GM18858 (cell line): ENCODE measurements at regions not wholly inside any gene's neighbourhood (a gene's known extent, or its start where the extent isn't known, plus 50 kb on each side); places are given as distances from the start of the nearest gene placed in this dataset.

Experiments
- ATAC-seq: cut with Tn5 transposase; IDR thresholded peaks from one replicate; pipeline ENCODE4 v1.9.1; 2021; ENCODE audit not compliant: unreplicated experiment

DNA sequence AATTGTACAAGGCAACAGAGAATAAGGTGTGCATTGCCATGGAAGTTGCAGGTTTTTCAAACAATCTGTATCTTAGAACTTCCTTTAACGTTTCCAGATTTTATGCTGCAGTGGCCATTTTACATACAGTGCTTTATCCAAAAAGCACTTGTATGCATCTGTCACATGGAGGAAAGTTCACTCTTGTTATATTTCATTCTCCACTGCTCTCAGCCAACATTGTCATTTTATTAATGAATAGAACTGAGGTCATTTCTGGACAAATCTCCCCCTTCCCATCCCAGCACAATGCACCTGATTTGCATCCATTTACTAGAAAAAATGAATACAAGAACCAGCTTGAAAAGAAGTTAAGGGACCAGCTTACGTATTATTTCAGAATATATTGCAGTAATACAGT, 342.0 kb downstream of the USP25 start:
- no peak for ATAC-seq

DNA sequence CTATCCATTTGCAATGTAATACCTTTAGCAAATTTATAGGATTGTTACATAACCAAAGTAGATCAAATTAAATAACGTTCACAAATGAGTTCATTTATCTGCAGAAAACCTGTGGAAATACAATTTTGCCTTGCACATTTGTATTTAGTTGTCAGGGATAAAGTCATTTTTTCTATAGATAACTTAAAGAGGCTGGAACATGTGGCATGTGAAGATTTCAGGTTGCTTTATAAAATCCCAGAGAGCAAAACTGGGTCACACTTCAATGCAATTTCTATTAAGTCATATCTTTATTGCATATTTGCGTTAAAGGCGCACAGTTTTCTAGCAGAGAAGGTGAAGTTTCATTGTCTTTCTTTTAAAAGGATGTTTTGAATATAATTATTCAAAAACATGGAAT, 342.4 kb downstream of the USP25 start:
- ATAC-seq, result no peak

DNA sequence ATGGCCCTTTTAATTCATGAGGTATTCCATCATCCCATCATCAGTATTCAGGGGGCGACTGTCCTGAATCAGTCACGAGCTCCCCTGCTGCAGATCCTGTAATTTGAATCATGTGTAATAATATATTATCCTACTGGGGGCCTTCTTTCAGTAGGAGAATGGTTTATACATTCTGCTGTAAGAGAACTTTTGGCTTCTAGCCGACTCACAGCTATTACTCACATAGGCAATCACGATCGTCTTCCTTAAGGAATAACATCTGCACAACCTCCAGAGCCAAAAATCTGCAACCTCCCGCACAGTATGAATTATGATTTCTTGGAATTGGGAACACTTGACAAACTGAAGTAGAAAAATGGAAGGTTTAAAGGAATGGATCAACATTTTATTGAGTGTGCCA, 343.0 kb downstream of the USP25 start:
- no peak for ATAC-seq

DNA sequence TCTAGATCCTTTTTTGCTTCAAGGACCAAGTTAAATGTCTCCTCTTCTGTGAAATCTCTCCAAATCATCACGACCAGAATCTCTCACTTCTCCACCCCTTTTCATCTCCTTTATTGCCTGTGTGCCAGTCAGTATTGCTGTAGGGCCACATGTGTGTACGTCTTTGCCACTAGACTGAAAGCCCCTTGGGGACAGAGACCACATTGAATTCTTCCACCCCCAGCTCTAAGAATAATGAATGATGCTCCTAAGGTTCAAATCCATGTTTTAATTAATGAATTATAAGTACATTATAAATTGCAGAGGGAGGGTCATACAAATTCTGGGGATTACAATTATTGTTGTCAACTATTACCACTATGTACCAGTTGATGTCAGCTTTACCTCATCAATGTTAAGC, 343.8 kb downstream of the USP25 start:
- ATAC-seq, result no peak

DNA sequence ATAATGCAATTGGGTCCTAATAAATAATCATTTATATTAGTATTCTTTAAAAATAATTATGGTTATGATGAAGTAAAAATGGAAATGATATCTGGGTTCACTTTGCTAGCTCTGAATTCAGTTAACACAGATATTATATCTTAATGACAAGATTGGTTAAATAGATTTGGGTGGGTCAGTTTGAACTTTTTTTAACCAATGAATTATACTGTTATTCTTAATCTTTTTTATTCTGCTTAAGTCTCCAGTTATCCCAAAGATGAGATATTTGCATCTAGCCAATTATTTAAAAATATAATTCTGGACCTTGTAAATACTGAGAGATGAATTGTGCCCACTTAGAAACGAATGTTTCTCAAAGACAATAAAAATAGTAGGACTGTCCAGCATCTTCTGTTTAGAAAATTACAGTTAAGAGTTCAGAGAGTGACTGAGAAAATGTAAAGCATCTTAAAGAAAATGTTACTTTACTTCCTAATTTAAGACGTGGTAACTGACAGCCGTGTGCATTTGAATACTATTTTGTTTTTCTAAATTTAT, 345.2 kb downstream of the USP25 start:
- no peak for ATAC-seq

DNA sequence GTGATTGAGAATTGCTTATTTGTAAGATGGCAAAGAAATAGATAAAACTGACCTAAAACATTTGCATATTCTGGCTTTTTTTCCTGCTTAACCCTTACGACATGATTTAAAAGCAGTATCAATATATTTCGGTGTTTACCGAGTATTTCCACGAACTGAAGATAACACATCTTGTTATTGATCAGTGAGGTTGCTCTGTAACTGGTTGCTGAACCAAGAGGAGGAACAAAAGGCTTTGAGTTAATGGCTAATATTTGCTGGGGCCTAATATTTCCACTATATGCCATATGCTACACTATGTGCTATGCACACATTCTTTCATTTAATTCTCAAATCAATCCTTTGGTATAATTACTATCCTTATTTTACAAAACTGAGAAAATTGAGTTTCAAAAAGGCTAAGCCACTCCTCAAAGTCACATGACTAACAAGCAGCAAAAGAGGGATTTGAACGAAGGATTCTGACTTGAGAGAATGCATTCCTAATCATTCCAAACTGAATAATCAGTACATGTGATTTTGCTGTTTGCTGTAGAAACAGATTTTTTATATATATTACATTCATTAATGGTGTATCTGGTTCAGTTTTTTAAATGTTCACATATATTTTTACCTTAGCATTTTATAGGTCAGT, 346.0 kb downstream of the USP25 start:
- no peak for ATAC-seq

DNA sequence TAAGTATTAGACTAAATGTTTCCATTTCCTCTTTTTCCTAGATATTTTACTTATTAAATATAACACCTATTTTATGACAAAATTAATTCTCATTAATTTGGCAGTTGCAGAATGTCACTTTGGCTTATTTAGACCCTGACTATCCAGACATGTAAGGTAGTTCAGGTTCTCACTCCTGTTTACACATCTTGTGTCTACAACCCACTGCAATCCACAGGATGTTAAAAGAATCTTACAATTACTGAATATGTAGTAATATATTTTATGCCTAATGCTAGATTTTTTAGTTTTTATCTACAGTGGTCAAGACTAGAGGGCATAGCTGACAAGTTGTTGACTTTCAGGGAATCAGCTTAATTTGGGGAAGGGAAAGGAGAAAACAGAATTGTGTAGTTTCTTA, 346.7 kb downstream of the USP25 start:
- no peak for ATAC-seq

DNA sequence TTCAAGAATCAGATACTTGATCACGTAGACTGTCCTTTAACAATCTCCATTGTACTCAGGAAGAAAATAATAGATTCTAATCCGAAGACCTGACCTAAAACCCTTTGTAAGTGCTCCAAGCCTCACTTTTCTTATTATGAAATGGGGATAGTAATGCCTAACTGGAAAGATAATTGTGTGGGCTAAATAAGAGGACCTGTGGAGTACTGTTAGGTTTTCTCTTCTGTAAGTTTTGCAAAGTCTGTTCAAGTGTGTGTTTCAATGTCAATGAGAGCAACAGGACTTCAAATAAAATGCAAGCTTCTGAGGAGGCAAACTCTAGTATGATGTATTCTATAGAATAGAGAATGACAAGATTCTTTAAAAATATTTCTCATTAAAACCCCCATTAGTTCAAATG, 348.6 kb downstream of the USP25 start:
- ATAC-seq, result no peak

DNA sequence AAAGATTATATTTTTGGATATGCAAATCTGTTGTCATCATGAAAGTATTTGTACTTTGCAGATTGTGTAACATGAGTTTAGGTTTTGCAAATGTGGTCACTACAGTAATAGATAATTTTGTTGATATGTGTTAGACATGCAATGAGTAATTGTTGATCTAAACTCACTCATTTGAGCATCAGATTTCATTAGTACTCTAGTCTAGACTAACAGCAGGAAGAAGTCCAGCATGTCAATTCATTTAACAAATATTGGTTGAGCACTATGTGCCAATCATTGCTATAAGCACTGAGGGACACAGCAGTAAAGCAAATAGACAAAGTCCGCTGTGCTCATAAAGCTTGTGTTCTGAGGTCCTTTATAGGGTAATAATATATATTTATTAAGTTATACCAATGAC, 350.0 kb downstream of the USP25 start:
- ATAC-seq, result no peak

DNA sequence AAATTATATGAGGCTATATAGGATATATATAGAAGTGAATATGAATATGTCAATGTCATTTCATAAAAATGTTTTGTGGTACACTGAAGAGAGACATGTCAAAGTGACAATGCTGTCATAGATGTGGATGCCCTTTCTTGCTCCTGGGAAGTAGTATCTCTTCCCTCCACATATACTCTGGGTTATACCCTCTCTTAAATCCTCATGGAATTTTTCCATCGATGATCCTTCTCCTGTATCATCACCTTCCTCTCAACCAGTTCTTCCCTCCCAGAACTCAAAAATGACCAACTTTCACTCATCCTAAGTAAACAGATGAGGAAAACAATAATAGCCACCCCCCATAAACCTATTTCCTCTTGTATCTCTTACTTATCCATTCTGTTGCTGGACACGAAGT, 351.5 kb downstream of the USP25 start:
- ATAC-seq, result no peak

DNA sequence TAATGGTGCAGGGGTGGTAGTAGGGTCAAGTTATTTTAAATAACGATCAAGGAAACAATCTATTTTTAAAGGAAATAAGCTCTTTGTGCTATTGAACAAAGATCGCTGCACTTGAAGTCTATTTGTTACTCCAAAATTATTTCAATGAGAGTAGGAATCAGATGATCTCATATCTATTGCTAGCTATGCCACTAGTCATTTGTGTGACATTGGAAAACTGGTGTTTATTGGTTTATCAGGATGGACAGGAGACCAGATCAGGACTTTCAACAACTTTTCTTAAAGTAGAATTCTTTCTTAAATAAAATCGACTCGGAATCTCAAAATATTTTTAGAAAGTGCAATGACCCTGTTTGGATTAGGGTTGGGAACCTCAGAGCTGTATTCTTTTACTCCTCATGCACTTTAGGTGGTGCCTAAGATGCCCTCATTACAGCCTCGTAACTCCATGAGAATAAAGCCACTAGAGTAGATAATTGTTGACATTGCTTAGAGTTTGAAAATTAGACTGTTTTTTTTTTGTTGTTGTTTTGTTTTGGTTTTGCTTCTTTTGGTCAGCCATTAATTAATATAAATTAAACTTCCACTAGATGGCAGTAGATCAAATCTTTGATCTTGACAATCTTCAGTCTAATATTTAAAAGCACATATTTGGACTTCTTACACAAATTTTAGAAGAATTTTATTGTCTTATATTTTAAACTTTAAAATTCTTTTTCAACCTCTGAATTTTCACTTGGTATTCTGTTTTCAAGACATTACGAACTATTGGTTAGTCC, 352.4 kb downstream of the USP25 start:
- ATAC-seq, result peak; percentile 62

DNA sequence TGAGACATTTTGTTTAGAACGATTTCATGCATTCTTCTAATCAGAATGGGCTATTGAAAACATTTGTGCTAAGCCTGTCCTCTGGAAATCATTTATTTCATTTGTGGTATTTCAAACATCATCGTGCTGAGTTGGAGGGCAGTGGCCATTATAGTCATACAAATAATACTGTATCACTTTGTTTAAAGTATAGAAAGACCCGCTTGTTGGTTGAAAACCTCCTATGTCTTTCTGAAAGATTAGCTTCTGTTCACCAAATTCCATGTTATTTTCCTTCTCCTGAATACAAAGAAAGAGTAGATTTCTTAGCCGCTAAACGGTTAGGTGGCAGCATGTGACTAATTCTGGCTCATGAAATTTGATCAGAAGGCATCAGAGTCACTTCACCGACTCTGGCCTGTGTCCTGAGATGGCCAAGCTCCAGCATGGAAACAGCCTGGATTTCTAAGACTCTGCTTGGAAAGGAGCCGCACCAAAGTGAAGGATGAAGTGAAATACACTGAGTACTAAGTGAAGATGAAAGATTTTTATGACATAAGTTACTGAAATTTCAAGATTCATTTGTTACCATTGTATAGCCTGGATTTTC, 355.1 kb downstream of the USP25 start:
- ATAC-seq, result no peak

DNA sequence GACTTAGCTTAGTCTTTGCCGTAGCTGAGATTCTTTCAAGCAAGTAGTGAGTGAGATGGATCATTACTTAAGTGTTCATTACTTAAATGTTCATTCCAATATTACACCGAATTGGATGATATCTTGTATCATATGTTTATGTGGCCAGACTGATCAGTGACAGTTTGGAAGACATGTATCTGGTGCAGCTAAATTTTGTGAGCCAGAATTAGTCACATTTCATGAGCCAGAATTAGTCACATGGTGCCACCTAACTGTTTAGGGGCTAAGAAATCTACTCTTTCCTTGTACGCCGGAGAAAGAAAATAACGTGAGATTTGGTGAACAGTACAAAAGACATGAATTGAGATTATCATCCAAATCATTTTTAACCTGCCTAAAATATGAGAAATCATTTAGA, 355.6 kb downstream of the USP25 start:
- ATAC-seq, result no peak

DNA sequence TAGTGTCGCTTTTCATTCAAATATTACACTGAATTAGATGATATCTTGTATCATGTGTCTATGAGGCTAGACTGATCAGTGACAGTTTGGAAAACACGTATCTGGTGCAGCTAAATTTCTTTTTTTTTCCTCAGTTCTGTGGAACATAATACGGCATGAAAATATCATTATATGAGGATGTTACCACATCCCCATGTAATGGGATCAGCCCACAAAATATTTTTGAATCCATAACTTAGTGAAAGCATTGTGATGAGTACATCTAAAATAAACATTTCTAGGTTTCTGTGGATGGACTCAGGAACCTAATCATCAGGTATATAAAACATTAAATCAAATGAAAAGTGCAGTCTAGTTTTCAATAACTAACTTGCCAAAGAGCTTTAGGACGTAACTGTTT, 356.3 kb downstream of the USP25 start:
- no peak for ATAC-seq

DNA sequence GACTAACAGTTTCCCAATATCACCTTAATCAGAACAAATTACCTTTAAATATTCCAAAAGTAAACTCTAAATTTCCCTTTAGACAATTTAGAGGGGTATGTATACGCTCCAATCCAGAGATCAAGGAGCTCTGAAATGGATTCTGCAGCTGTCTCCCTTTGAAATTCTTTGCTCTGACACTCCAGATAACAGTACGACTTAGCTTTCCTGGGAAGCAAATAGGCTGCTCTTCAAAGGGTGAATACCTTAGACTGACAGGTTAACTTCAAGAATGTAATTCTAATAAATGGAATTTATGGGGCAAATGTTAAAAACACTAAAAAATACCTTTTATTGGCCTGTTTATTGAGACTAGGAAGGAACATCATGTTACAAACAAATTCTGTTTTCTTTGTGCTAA, 357.2 kb downstream of the USP25 start:
- ATAC-seq, result no peak

DNA sequence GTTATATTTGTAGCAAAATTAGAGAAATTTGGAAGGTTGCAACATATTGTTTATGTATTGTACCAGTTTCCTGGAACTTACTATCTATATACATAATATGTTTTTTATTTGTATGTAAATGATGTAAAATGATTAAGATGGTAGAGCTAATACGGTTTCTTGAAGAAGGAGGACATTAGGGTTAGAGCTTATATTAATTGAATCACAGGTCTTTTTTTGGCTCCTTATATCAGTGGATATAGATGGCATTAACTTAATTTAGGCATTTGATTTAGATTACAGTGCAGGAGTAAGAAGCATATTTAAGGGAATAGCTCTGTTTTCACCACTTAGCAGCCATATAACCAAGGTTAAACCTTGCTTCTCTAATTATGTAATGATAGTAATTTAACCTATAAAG, 357.7 kb downstream of the USP25 start:
- no peak for ATAC-seq

DNA sequence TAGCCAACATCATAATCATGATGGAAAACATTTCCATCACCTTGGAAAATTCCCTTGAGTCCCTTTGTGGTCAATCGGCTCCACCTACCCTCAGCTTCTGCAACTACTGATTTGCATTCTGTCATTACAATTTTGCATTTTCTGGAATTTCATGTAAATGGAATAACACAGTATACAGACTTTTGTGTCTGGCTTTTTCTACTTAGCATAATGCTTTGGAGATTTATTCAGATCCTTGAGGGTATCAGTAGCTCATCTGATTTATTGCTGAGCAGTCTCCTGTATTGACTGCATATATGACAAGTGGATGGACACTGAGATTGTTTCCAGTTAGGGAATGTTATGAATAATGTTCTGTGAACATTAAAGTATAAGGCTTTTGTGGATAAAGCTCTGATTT, 358.3 kb downstream of the USP25 start:
- ATAC-seq, result no peak

DNA sequence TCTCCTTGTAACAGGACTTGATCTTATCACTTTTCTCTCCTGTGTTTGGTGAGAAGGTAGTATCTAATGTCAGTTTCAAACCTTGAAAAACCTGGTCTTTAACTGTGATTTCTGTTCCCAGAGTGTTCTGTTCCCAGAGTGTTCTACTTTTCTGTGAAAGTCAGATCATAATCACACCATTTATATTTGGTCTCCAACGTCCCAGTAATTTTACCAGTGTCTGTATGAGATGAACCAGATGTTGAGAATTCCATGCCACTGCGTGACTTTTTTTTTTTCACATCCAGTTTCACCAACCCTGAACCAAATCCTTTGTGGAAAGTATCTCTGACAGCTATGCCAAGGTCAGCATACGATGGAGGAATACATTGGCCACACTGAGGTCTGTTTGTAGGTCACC, 365.2 kb downstream of the USP25 start:
- no peak for ATAC-seq

DNA sequence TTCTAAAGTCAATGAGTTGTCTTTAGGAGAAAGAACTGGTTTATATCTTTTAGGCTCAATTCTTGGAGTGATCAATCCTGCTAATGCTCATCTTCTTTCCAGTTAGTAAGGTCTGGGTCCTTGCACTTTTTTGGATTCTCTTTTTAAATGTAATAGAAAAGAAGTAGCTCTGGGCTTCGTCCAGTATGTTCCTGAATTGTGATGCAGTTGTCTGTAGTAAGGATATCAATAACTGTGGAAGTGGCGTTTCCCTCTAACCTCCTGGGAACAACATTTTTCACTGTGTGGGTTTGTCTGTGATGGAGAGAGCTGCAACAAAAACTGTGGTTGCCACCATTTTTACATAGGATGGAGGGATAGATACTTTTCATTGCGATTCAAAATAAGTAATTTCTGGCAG, 367.2 kb downstream of the USP25 start:
- no peak for ATAC-seq

DNA sequence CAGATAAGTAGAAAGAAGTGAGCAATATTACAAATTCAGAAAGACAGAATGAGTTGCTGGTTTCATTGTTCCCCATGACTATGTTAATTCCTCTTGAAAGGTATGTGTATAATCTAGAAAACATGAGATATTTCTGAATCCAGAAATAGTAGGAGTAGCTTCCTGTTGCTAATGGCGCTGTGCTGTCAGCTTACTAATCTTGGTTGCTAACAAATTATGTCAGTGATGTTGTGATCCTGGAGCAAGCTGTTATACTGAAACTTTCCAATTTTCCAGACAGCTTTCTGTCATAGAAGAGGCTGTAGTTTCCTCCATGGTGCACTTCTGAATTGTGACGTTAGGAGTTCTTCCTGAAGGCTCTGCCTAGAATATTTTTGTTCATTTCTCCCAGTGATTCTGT, 372.3 kb downstream of the USP25 start:
- no peak for ATAC-seq

DNA sequence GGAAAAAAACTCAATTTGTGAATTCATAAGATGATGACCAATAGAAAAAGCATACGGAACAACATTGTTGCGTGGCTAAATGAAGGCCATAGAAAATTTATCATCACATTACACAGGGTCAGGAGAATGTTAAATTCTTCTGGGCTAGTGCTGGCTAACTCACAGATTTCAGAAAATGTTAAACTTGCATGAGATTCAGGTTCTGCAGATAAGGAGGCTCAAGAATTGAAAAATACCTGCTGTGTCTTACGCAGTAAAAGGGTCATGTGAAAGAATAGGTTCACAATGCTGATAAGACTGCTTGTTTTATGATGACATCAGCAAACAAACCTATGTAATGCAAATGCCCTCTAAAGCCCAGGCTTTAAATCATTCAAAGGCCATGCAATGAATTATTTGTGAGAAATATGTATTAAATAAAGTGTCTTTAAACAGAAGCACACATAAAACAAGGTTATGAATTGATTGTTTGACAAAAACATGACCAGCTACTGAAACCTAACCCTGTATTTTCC, 378.8 kb downstream of the USP25 start:
- no peak for ATAC-seq

DNA sequence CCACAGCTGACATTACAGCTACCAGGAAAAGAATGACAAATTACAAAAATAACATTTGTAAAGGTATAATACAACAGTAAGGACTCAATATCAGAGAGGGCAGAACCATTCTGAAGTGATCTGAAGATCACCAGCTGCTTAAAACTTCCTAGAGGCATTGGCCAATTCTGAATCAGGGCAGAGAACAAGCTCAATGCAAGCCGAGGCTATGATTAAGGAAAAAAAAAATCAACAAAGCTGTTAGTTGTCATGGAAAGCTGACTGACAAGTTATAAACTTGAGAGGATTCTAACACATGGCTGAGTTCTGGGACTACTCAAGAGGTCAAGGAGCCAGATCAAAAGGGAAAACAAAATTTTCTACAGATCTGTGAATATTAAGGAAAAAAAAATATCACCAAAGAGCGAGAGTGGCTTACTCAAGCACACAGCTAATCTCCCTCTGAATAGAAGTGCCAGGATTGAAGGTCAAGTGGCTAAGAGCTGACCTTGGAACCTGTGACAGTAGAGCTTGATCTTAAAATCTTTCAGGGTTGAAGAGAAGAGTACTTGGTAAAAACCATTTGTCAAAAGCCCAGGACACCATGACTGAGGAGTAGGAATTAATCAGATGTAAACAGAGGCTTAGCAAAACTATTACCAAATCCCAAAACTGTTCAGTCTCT, 383.4 kb downstream of the USP25 start:
- no peak for ATAC-seq
